ENCODE measurements at regions not wholly inside any gene's neighbourhood (a gene's known extent, or its start where the extent isn't known, plus 50 kb on each side); places are given as distances from the start of the nearest gene placed in this dataset.

GRCh38 chr2:3138621-3139020 is 239.0 kb downstream of the EIPR1 start:
- no peak for DNase-seq (ENCODE audit: low spot score)
- FAIRE-seq = no peak

- no peak for DNase-seq (ENCODE audit: low spot score)
- FAIRE-seq = peak; percentile 70
Observed at GRCh38 chr2:3137651-3138300, 239.8 kb downstream of the EIPR1 start.

GRCh38 chr2:3135676-3136075 is 241.9 kb downstream of the EIPR1 start:
- no peak for FAIRE-seq
- no peak for DNase-seq (ENCODE audit: low spot score)

- FAIRE-seq = no peak
- no peak for DNase-seq (ENCODE audit: low spot score)
Observed at GRCh38 chr2:3134026-3134571, 243.5 kb downstream of the EIPR1 start.

- no peak for DNase-seq (ENCODE audit: low spot score)
- no peak for FAIRE-seq
Observed at GRCh38 chr2:3132966-3133365, 244.7 kb downstream of the EIPR1 start.

- no peak for DNase-seq (ENCODE audit: low spot score)
- no peak for FAIRE-seq
Observed at GRCh38 chr2:3132466-3132865, 245.2 kb downstream of the EIPR1 start.

- DNase-seq (ENCODE audit: low spot score) (no peak), FAIRE-seq (no peak)
Observed at GRCh38 chr2:3131636-3132326, 245.8 kb downstream of the EIPR1 start.

- DNase-seq (ENCODE audit: low spot score) (no peak), FAIRE-seq (no peak)
Observed at GRCh38 chr2:3130889-3131635, 246.6 kb downstream of the EIPR1 start.

GRCh38 chr2:3130444-3130843 is 247.2 kb downstream of the EIPR1 start:
- FAIRE-seq = no peak
- no peak for DNase-seq (ENCODE audit: low spot score)

- FAIRE-seq = no peak
Observed at GRCh38 chr2:3129867-3130266, 247.8 kb downstream of the EIPR1 start.

GRCh38 chr2:3128786-3129185 is 248.8 kb downstream of the EIPR1 start:
- FAIRE-seq (no peak), DNase-seq (ENCODE audit: low spot score) (no peak)

More at GRCh38 chr2:3129867-3130266, 247.8 kb downstream of the EIPR1 start:
- DNase-seq (ENCODE audit: low spot score) = no peak

GRCh38 chr2:3127710-3128109 is 249.9 kb downstream of the EIPR1 start:
- DNase-seq (ENCODE audit: low spot score) (no peak), FAIRE-seq (no peak)

GRCh38 chr2:3126911-3127621 is 250.6 kb downstream of the EIPR1 start:
- FAIRE-seq = no peak
- DNase-seq (ENCODE audit: low spot score) = no peak

- DNase-seq (ENCODE audit: low spot score) (no peak), FAIRE-seq (no peak)
Observed at GRCh38 chr2:3126171-3126910, 251.3 kb downstream of the EIPR1 start.

GRCh38 chr2:3125761-3126130 is 251.9 kb downstream of the EIPR1 start:
- no peak for DNase-seq (ENCODE audit: low spot score)
- no peak for FAIRE-seq

- DNase-seq (ENCODE audit: low spot score) (no peak), FAIRE-seq (no peak)
Observed at GRCh38 chr2:3125001-3125760, 252.4 kb downstream of the EIPR1 start.

- FAIRE-seq (no peak), DNase-seq (ENCODE audit: low spot score) (no peak)
Observed at GRCh38 chr2:3122525-3122924, 255.1 kb downstream of the EIPR1 start.

GRCh38 chr2:3121601-3122000 is 256.0 kb downstream of the EIPR1 start:
- no peak for DNase-seq (ENCODE audit: low spot score)
- no peak for FAIRE-seq

GRCh38 chr2:3117650-3118216 is 259.9 kb downstream of the EIPR1 start:
- FAIRE-seq = no peak

GRCh38 chr2:3116371-3116770 is 261.2 kb downstream of the EIPR1 start:
- DNase-seq (ENCODE audit: low spot score) = no peak
- FAIRE-seq = no peak

More at GRCh38 chr2:3117650-3118216, 259.9 kb downstream of the EIPR1 start:
- DNase-seq (ENCODE audit: low spot score) = no peak
